Heart right ventricle (tissue), 16 donors: ENCODE measurements at regions not wholly inside any gene's neighbourhood (a gene's known extent, or its start where the extent isn't known, plus 50 kb on each side); places are given as distances from the start of the nearest gene placed in this dataset.

Experiments used
- ATAC-seq, 8 donors: fragments of 200-7000 bp; cut with Tn5 transposase; one replicate each; pipeline ENCODE4 v1.9.1; 2020; ENCODE audit warnings: mild to moderate bottlenecking in 8 of 8, moderate library complexity in 8 of 8, moderate number of reproducible peaks in 1 of 8
- DNase-seq, 2 donors: peaks; one replicate each; pipeline ENCODE4 v3.0.0-alpha.2; 2020
- H3K27ac ChIP-seq, 10 donors: fragments of 200-600 bp; sonication (generic) in 2 of 10; one replicate each; pipeline versions ENCODE4 v1.5.0 to v1.8.0; 2020 to 2022; ENCODE audit warnings: mild to moderate bottlenecking in 3 of 10
- H3K27me3 ChIP-seq, 7 donors: fragments of 200-600 bp; one replicate each; pipeline ENCODE4 v1.8.0; 2021 to 2022; ENCODE audit warnings: mild to moderate bottlenecking in 2 of 7
- H3K36me3 ChIP-seq, 9 donors: fragments of 200-600 bp; sonication (generic) in 1 of 9; one replicate each; pipeline versions ENCODE4 v1.5.0 to v1.8.0; 2020 to 2022; ENCODE audit warnings: mild to moderate bottlenecking in 2 of 9
- H3K4me1 ChIP-seq, 9 donors: fragments of 200-600 bp; sonication (generic) in 1 of 9; one replicate each; pipeline versions ENCODE4 v1.5.0 to v1.8.0; 2020 to 2022; ENCODE audit warnings: mild to moderate bottlenecking in 4 of 9
- H3K4me3 ChIP-seq, 10 donors: fragments of 200-600 bp; sonication (generic) in 2 of 10; one replicate each; pipeline versions ENCODE4 v1.5.0 to v1.8.0; 2020 to 2022; ENCODE audit warnings: mild to moderate bottlenecking in 7 of 10, moderate library complexity in 2 of 10
- H3K9me3 ChIP-seq, 11 donors: fragments of 200-600 bp in 10 of 11; sonication (generic) in 2 of 11; one replicate each; pipeline versions ENCODE4 v1.5.0 to v1.8.0; 2013 to 2022; ENCODE audit warnings: mild to moderate bottlenecking in 2 of 11, control low read depth in 1 of 11, moderate library complexity in 1 of 11
- WGBS, 2 donors: extraction: QIAGEN DNeasy Blood & Tissue Kit; methylation state at CpG; one replicate each; pipeline ENCODE4 v1.1.7; 2013; ENCODE audit warnings: inconsistent platforms in 1 of 2; 5-methylcytosine and 5-hydroxymethylcytosine counted together
- intact Hi-C, 10 donors: fragments of 100-400 bp; cut with DNase I; formaldehyde crosslinking; loops; one replicate each; pipeline versions ENCODE4 v1.11.1 to v1.14.2; 2022
- TF ChIP-seq, protein P1 (sequence below), 9 donors: fragments of 200-600 bp; sonication (generic) in 2 of 9; IDR thresholded peaks; one replicate each; pipeline versions ENCODE4 v1.5.0 to v1.8.0; 2021 to 2022; ENCODE audit warnings: antibody characterized with exemption in 9 of 9, mild to moderate bottlenecking in 5 of 9, moderate library complexity in 1 of 9
- donor health status: Arrhythmogenic right ventricular cardiomyopathy.
- donor health status: ischemic (EF 13 %, LVEDD 7.1; RV severe dilation, severe dysfunction).
- donor health status: healthy with polysubstance abuse.
- donor health status: DM: no; HTN: yes; CAD: no.
- donor health status: DM: no; HTN: no; CAD: no.
- donor health status: ischemic (EF 25% LVEDD 6.9; RV normal size, moderate dysfunction).
- donor health status: ischemic (EF 25% LVEDD 5.7; RV mildly dilated, moderate dysfunction).
- donor health status: healthy.
- donor health status: DM: yes; HTN: yes; CAD: no.
- donor health status: Ischemic cardiomyopathy.
- donor health status: ischemic (EF 35%, LVEDD 5.7; RV mildly dilated, moderate dysfunction).
- donor health status: nonischemic (EF 11% LVEDD 7.7; RV severe dilation, severe dysfunction).
- donor health status: DM: yes; HTN: yes; CAD: no.
- donor health status: PGD.
- donor health status: ischemic (EF 29% LVEDD 5.4; RV normal size, mild dysfunction).
- donor health status: nonischemic (EF 23%, LVEDD 6.1; RV moderate dilation, normal function).

DNA sequence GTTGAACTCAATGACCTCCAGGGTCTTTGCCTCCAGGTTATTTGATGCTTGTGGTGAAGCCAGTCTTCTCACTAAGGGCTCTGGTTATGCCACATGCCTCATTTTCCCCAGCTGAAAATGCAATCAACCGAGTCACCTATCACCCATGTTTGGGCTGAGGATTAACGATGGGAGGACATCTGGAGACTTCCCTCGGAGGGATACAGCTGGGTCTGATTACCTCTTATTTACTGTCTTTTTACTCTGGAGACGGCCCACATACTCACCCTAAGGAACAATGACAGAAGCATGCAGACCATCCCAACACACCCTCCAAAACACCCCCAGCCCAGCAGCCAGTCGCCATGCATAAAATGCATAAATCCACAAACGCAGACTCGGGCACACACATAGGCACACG, 187.4 kb downstream of the OPA1 start:
- ATAC-seq (peak in 1 of 8 donors; percentile 9), DNase-seq (no peak)
- WGBS, 2 donors: 46 to 52% methylated on average over 8 of the region's 8 CpGs
- Histone ChIP-seq H3K9me3 (no peaks in the 10 kb centered on the region), H3K27ac (no peak overlapping the region), H3K4me1 (peaks cover 3 to 22% (median 8%) of the 10 kb centered on the region in 9 donors), H3K27me3 (peaks cover 4 to 83% (median 61%) of the 10 kb centered on the region in 7 donors), H3K36me3 (no peaks in the 10 kb centered on the region), H3K4me3 (no peak overlapping the region)
- TF ChIP-seq, protein P1, sequence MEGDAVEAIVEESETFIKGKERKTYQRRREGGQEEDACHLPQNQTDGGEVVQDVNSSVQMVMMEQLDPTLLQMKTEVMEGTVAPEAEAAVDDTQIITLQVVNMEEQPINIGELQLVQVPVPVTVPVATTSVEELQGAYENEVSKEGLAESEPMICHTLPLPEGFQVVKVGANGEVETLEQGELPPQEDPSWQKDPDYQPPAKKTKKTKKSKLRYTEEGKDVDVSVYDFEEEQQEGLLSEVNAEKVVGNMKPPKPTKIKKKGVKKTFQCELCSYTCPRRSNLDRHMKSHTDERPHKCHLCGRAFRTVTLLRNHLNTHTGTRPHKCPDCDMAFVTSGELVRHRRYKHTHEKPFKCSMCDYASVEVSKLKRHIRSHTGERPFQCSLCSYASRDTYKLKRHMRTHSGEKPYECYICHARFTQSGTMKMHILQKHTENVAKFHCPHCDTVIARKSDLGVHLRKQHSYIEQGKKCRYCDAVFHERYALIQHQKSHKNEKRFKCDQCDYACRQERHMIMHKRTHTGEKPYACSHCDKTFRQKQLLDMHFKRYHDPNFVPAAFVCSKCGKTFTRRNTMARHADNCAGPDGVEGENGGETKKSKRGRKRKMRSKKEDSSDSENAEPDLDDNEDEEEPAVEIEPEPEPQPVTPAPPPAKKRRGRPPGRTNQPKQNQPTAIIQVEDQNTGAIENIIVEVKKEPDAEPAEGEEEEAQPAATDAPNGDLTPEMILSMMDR (IDR thresholded peaks at IDR 0.05): no peak
- intact Hi-C loops: loop anchor here in 7 of 10 donors (1.0 to 10.0 kb wide), 9 partner anchors 222 to 624 kb away; partner anchors contain the start of gene HES1 (in 3 of the 7)

DNA sequence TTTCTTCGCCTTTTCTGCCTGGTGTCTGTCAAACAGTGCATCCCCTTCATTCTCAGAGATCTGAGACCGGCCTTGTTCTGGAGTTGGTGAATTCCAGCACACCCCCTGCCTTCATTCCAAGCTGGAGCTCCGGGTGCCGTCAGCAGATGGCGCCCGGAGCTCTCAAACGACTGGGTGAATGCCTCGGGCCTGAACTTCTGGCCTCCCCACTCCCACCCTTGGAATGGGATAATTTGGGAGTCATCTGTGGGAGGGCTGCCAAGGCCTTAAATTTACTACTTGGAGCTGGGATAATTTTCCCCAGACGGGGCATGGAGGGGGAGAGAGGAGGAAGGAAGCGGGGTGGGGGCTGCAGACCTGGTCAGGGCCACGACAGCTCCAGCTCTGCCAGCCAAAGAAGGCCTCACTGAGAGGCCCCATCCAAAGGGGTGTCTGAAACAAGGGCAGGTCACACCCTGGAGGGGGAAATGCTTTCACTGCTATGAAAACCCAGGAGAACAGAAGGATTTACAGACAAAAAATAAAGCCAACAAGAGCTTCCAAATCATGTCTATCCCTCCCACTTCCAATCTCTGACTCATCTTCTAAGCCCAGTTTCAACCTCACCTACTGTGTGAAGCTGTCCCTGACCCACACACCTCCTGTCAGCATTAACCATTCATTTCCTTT, 187.9 kb downstream of the OPA1 start:
- no peaks in the 10 kb centered on the region for H3K36me3 ChIP-seq
- no peaks in the 10 kb centered on the region for H3K9me3 ChIP-seq
- peaks cover 3 to 22% (median 8%) of the 10 kb centered on the region in 9 donors for H3K4me1 ChIP-seq
- H3K4me3 ChIP-seq: no peak overlapping the region
- peak; percentile 72 to 75 for DNase-seq
- TF ChIP-seq, protein P1 (IDR thresholded peaks at IDR 0.05): peak; percentile 70 to 93 (median 80)
- peaks cover 4 to 81% (median 59%) of the 10 kb centered on the region in 7 donors for H3K27me3 ChIP-seq
- intact Hi-C loops: loop anchor here in 7 of 10 donors (1.0 to 10.0 kb wide), 9 partner anchors 221 to 624 kb away; partner anchors contain the start of gene HES1 (in 3 of the 7)
- no peak overlapping the region for H3K27ac ChIP-seq
- peak; percentile 85 to 95 (median 92) for ATAC-seq
- WGBS, 2 donors: 14 to 17% methylated on average over 11 of the region's 11 CpGs

DNA sequence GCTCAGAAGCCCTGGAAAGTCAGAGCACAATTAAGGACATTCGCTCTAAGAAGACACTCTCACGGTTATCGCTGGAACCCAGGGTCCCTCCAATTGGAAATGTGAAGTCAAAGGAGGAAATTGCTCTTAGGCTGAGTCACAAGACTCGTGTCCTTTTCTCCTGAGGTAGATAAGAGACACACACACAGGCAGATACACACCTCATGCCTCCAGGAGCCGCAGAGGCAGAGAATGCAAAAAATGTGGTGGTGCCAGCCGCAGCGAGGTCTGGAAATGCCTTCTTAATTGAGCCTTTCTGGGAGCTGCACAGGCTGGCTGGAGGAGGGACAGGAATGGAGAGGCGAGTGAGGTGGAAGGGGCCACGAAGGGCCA, 189.3 kb downstream of the OPA1 start:
- Histone ChIP-seq H3K27me3 (peaks cover 4 to 72% (median 53%) of the 10 kb centered on the region in 7 donors), H3K4me1 (peaks cover 3 to 22% (median 8%) of the 10 kb centered on the region in 9 donors), H3K9me3 (no peaks in the 10 kb centered on the region), H3K4me3 (no peak overlapping the region), H3K27ac (no peak overlapping the region), H3K36me3 (no peaks in the 10 kb centered on the region)
- TF ChIP-seq, protein P1 (IDR thresholded peaks at IDR 0.05): no peak
- intact Hi-C loops: loop anchor here in 7 of 10 donors (2.0 to 10.0 kb wide), 6 partner anchors 220 to 623 kb away; partner anchors contain the start of gene HES1 (in 1 of the 7)
- no peak for ATAC-seq
- WGBS, 2 donors: 57 to 69% methylated on average over 9 of the region's 9 CpGs
- no peak for DNase-seq

DNA sequence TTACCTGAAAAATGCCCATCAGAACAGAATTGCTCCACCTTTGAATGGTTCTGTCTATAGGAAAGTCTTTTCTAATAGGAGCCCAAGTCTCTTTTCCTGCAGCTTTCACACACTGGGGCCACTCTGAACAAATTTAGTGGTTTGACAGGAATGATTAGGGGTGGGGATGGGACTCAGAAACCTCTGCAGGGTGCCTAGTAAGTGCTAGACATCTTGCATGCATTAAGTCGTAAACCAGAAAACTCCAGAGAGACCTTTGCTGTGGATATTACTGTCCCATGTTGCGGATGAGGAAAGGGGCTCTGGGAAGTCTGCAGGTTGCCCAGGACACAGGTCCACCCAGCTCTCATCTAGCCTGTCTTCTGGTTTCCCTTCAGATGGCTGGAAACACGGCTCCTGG, 189.7 kb downstream of the OPA1 start:
- H3K9me3 ChIP-seq: no peaks in the 10 kb centered on the region
- 99 to 100% methylated on average over 3 of the region's 3 CpGs for WGBS, 2 donors
- no peaks in the 10 kb centered on the region for H3K36me3 ChIP-seq
- H3K27me3 ChIP-seq: peaks cover 4 to 71% (median 52%) of the 10 kb centered on the region in 7 donors
- H3K4me3 ChIP-seq: no peak overlapping the region
- TF ChIP-seq, protein P1 (IDR thresholded peaks at IDR 0.05): no peak
- DNase-seq (no peak), ATAC-seq (no peak)
- intact Hi-C loops: loop anchor here in 7 of 10 donors (2.0 to 10.0 kb wide), 6 partner anchors 220 to 622 kb away; partner anchors contain the start of gene HES1 (in 1 of the 7)
- H3K4me1 ChIP-seq: peaks cover 3 to 22% (median 8%) of the 10 kb centered on the region in 9 donors
- H3K27ac ChIP-seq: no peak overlapping the region
